ENCODE measurements at regions not wholly inside any gene's neighbourhood (a gene's known extent, or its start where the extent isn't known, plus 50 kb on each side); places are given as distances from the start of the nearest gene placed in this dataset.

DNA sequence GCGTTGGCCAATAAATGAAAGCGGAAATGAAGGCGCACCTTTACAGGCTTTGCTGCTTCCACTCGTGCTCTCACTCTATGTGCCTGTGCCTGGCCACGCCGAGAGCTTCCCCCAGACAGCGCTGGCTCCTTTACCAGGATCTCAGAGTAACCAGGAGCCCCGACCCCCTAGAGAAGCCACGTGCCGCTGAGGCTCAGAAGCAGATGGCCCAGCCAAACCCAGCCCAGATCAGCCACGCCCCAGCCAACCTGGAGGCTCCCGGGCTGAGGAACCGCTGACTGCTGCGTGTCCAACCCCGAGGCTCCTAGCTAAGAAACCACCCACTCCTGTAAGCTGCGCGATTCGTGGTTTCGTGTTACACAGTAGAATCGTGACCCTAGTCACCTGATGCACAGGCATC is 199.3 kb downstream of the NCK2 start:
- TF ChIP-seq, protein P1, sequence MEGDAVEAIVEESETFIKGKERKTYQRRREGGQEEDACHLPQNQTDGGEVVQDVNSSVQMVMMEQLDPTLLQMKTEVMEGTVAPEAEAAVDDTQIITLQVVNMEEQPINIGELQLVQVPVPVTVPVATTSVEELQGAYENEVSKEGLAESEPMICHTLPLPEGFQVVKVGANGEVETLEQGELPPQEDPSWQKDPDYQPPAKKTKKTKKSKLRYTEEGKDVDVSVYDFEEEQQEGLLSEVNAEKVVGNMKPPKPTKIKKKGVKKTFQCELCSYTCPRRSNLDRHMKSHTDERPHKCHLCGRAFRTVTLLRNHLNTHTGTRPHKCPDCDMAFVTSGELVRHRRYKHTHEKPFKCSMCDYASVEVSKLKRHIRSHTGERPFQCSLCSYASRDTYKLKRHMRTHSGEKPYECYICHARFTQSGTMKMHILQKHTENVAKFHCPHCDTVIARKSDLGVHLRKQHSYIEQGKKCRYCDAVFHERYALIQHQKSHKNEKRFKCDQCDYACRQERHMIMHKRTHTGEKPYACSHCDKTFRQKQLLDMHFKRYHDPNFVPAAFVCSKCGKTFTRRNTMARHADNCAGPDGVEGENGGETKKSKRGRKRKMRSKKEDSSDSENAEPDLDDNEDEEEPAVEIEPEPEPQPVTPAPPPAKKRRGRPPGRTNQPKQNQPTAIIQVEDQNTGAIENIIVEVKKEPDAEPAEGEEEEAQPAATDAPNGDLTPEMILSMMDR (IDR thresholded peaks at IDR 0.05), result no peak
- TF ChIP-seq POLR2A (IDR thresholded peaks at IDR 0.05), result no peak
